ENCODE measurements at regions not wholly inside any gene's neighbourhood (a gene's known extent, or its start where the extent isn't known, plus 50 kb on each side); places are given as distances from the start of the nearest gene placed in this dataset.
A peak's percentile ranks its signal among the peaks of the same experiment; 100 is the strongest.

GRCh38 chr14:42475289-42475688, 868.6 kb downstream of the LRFN5 start:
- Mint-ChIP-seq H3K4me3 (no peak overlapping the region), H3K9me3 (no peaks in the 10 kb centered on the region), H3K27ac (no peak overlapping the region), H3K36me3 (no peaks in the 10 kb centered on the region), H3K27me3 (no peaks in the 10 kb centered on the region), H3K4me1 (no peaks in the 10 kb centered on the region)
- ATAC-seq, result no peak

- no peak for ATAC-seq
- H3K4me3 Mint-ChIP-seq, result no peak overlapping the region
- H3K27me3 Mint-ChIP-seq, result no peaks in the 10 kb centered on the region
- H3K4me1 Mint-ChIP-seq, result no peaks in the 10 kb centered on the region
- H3K9me3 Mint-ChIP-seq, result peaks cover 3% of the 10 kb centered on the region
- no peak overlapping the region for H3K27ac Mint-ChIP-seq
- no peaks in the 10 kb centered on the region for H3K36me3 Mint-ChIP-seq
Observed at GRCh38 chr14:42470427-42470719, 863.7 kb downstream of the LRFN5 start.

DNA sequence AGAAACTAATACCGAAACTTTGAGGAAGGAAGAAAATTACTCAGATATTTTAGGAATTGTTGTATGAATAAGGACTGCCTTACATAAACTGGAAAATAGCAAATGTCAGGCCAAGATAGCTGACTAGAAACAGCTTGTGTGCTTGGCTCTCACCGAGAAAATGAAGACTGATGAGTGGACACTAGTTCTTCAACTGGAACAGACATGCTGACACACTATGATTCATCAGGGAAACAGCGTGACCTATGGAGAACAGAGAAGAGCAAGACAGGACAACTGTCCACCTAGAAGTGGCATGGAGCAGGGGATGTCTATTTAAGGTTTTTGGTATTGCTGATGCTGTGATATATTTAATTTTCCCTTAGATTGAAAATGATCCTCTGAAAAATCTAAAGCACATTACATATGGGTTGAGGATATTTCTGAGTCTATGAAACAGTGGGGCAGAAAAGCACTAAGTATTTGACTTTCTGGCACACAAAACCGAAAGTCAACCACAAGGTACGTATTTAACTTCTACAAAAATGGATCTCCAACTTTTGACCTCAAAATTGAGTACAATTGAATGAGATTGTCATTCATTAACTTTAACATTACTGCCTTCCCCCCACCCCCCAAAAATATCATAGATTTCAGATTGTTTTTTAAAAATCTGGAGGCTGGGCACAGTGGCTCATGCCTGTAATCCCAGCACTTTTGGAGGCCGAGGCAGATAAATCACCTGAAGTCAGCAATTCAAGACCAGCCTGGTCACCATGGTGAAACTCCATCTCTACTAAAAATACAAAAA, 863.2 kb downstream of the LRFN5 start:
- peaks cover 3% of the 10 kb centered on the region for H3K9me3 Mint-ChIP-seq
- no peak overlapping the region for H3K27ac Mint-ChIP-seq
- no peak for ATAC-seq
- H3K36me3 Mint-ChIP-seq, result no peaks in the 10 kb centered on the region
- no peak overlapping the region for H3K4me3 Mint-ChIP-seq
- H3K4me1 Mint-ChIP-seq, result no peaks in the 10 kb centered on the region
- H3K27me3 Mint-ChIP-seq, result no peaks in the 10 kb centered on the region

- Mint-ChIP-seq H3K36me3 (no peaks in the 10 kb centered on the region), H3K9me3 (no peaks in the 10 kb centered on the region), H3K27ac (no peak overlapping the region), H3K4me1 (no peaks in the 10 kb centered on the region), H3K4me3 (no peak overlapping the region), H3K27me3 (no peaks in the 10 kb centered on the region)
- no peak for ATAC-seq
Observed at GRCh38 chr14:42460673-42461072, 854.0 kb downstream of the LRFN5 start.

- no peak for ATAC-seq
- Mint-ChIP-seq H3K9me3 (no peaks in the 10 kb centered on the region), H3K4me1 (no peaks in the 10 kb centered on the region), H3K27ac (no peak overlapping the region), H3K36me3 (no peaks in the 10 kb centered on the region), H3K4me3 (no peak overlapping the region), H3K27me3 (no peaks in the 10 kb centered on the region)
Observed at GRCh38 chr14:42459171-42459685, 852.6 kb downstream of the LRFN5 start.

DNA sequence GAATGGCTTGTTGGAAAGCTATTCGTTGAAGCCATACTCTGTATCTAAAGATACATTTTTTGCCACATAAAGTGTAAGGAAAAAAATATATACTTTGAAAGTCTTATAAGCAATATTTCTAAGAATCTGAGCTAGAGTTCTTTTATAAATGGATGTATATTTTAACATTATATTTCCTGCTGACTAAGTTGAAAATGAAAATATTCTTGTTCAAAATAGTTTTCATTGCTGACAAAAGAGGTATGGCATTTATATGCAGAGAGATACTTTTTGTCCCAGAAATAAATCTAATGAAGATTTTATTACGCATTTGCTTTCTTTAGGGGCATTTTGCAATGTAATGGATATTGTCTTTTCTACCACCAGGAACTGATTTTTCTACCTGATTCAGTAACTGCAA, 834.9 kb downstream of the LRFN5 start:
- H3K27me3 Mint-ChIP-seq, result no peaks in the 10 kb centered on the region
- ATAC-seq, result no peak
- H3K4me1 Mint-ChIP-seq, result peaks cover 6% of the 10 kb centered on the region
- no peak overlapping the region for H3K4me3 Mint-ChIP-seq
- no peaks in the 10 kb centered on the region for H3K36me3 Mint-ChIP-seq
- H3K27ac Mint-ChIP-seq, result no peak overlapping the region
- H3K9me3 Mint-ChIP-seq, result no peaks in the 10 kb centered on the region

- Mint-ChIP-seq H3K9me3 (no peaks in the 10 kb centered on the region), H3K36me3 (no peaks in the 10 kb centered on the region), H3K27me3 (no peaks in the 10 kb centered on the region), H3K4me1 (peaks cover 6% of the 10 kb centered on the region), H3K4me3 (no peak overlapping the region), H3K27ac (no peak overlapping the region)
- no peak for ATAC-seq
Observed at GRCh38 chr14:42437809-42438208, 831.1 kb downstream of the LRFN5 start.

DNA sequence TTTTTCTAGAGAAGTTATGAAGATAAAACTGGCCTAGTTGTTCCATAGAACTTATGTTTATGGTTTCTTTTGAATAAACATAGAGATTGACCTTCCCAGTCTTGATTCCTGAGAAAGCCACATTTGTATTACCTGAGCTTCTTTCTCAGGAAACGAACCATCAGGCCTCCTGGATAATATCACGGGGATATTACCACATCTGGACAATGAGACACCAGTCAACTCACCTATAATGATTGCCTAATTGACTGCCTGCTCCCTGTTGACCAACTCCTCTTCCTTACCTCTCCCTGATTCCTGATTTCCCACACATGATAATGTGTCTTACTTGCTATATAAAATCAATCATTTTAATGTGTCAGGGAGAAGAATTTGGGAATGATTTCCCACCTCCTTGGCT, 822.7 kb downstream of the LRFN5 start:
- H3K27me3 Mint-ChIP-seq, result no peaks in the 10 kb centered on the region

DNA sequence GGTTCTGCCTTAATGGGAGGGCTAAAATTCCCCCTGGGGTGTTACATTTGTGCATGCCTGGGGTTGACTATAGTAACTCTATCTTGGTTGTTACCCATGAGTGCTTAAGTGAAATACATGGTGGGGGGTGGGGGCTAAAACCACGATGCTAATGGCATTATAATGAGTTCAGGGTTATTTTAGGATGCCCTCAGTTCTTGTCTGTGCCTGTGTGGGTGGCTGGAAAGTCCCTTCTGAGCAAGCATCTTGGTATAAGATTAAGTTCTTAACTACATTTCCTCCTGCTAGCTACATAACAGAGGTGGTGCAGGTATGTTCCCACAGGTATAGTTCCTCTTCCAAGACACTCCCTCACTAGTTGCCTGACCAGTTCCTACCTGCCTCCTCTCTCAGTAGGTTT, 822.3 kb downstream of the LRFN5 start:
- H3K4me1 Mint-ChIP-seq, result peaks cover 12% of the 10 kb centered on the region
- H3K9me3 Mint-ChIP-seq, result peaks cover 5% of the 10 kb centered on the region
- no peak overlapping the region for H3K4me3 Mint-ChIP-seq
- peak; percentile 94 for ATAC-seq
- peak overlapping the region; percentile 44 for H3K27ac Mint-ChIP-seq
- H3K36me3 Mint-ChIP-seq, result no peaks in the 10 kb centered on the region
- no peaks in the 10 kb centered on the region for H3K27me3 Mint-ChIP-seq

More for the DNA sequence above, 822.7 kb downstream of the LRFN5 start:
- H3K27ac Mint-ChIP-seq, result peak overlapping the region; percentile 44
- H3K4me1 Mint-ChIP-seq, result peaks cover 12% of the 10 kb centered on the region
- no peak overlapping the region for H3K4me3 Mint-ChIP-seq
- no peak for ATAC-seq
- peaks cover 5% of the 10 kb centered on the region for H3K9me3 Mint-ChIP-seq
- no peaks in the 10 kb centered on the region for H3K36me3 Mint-ChIP-seq

GRCh38 chr14:42424501-42424900, 817.8 kb downstream of the LRFN5 start:
- H3K27me3 Mint-ChIP-seq, result no peaks in the 10 kb centered on the region
- ATAC-seq, result no peak
- H3K4me1 Mint-ChIP-seq, result peaks cover 10% of the 10 kb centered on the region
- no peaks in the 10 kb centered on the region for H3K36me3 Mint-ChIP-seq
- H3K27ac Mint-ChIP-seq, result no peak overlapping the region
- H3K4me3 Mint-ChIP-seq, result no peak overlapping the region
- H3K9me3 Mint-ChIP-seq, result no peaks in the 10 kb centered on the region

GRCh38 chr14:42421377-42422078, 814.9 kb downstream of the LRFN5 start:
- Mint-ChIP-seq H3K27ac (no peak overlapping the region), H3K4me1 (no peaks in the 10 kb centered on the region), H3K36me3 (no peaks in the 10 kb centered on the region), H3K4me3 (no peak overlapping the region), H3K27me3 (no peaks in the 10 kb centered on the region), H3K9me3 (no peaks in the 10 kb centered on the region)
- ATAC-seq, result no peak

GRCh38 chr14:42420071-42420470, 813.4 kb downstream of the LRFN5 start:
- Mint-ChIP-seq H3K36me3 (no peaks in the 10 kb centered on the region), H3K4me3 (no peak overlapping the region), H3K4me1 (no peaks in the 10 kb centered on the region), H3K27ac (no peak overlapping the region), H3K9me3 (no peaks in the 10 kb centered on the region), H3K27me3 (no peaks in the 10 kb centered on the region)
- ATAC-seq, result no peak

GRCh38 chr14:42407153-42407552, 800.5 kb downstream of the LRFN5 start:
- Mint-ChIP-seq H3K27ac (no peak overlapping the region), H3K9me3 (no peaks in the 10 kb centered on the region)
- no peak for ATAC-seq

GRCh38 chr14:42391146-42391834, 784.6 kb downstream of the LRFN5 start:
- no peak for ATAC-seq

More at GRCh38 chr14:42407153-42407552, 800.5 kb downstream of the LRFN5 start:
- Mint-ChIP-seq H3K4me1 (no peaks in the 10 kb centered on the region), H3K4me3 (no peak overlapping the region), H3K36me3 (no peaks in the 10 kb centered on the region), H3K27me3 (no peaks in the 10 kb centered on the region)

GRCh38 chr14:42378880-42379279, 772.2 kb downstream of the LRFN5 start:
- Mint-ChIP-seq H3K27ac (no peak overlapping the region), H3K36me3 (no peaks in the 10 kb centered on the region), H3K4me1 (no peaks in the 10 kb centered on the region), H3K9me3 (no peaks in the 10 kb centered on the region), H3K27me3 (no peaks in the 10 kb centered on the region), H3K4me3 (no peak overlapping the region)
- ATAC-seq, result no peak

More at GRCh38 chr14:42391146-42391834, 784.6 kb downstream of the LRFN5 start:
- no peaks in the 10 kb centered on the region for H3K36me3 Mint-ChIP-seq
- H3K27ac Mint-ChIP-seq, result no peak overlapping the region
- H3K4me3 Mint-ChIP-seq, result no peak overlapping the region
- H3K27me3 Mint-ChIP-seq, result no peaks in the 10 kb centered on the region
- no peaks in the 10 kb centered on the region for H3K9me3 Mint-ChIP-seq
- H3K4me1 Mint-ChIP-seq, result no peaks in the 10 kb centered on the region
